GM21381 (cell line): ENCODE measurements at regions not wholly inside any gene's neighbourhood (a gene's known extent, or its start where the extent isn't known, plus 50 kb on each side); places are given as distances from the start of the nearest gene placed in this dataset.
"Not testable (repeated sequence)": the region's sequence is repeated elsewhere in the genome, so short reads cannot be mapped to it uniquely, and the experiment has no call there.

ENCODE experiments used
- ATAC-seq: cut with Tn5 transposase; IDR thresholded peaks from one replicate; pipeline ENCODE4 v1.9.1; 2021; ENCODE audit warnings: mild to moderate bottlenecking, moderate library complexity; ENCODE audit not compliant: unreplicated experiment

DNA sequence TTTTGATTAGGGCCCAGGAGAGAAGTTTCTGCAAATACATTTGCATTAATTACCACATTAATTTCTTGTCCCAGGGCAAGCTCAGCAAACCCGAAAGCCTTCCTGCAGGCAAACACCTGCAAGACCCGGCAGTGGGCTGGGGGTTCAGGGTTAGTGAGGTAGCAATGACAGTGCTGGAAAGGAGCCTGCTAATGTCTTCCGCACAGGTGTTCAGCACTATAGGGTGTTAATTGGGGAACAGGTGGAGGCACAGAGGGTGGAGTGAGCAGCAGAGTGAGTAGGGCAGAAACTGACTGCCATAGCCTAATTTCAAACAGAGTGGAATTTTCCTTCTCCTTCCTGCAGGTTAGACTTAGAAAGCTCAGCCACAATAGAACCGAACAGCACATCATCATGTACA lies 50.9 kb upstream of the UBASH3B start:
- no peak for ATAC-seq

DNA sequence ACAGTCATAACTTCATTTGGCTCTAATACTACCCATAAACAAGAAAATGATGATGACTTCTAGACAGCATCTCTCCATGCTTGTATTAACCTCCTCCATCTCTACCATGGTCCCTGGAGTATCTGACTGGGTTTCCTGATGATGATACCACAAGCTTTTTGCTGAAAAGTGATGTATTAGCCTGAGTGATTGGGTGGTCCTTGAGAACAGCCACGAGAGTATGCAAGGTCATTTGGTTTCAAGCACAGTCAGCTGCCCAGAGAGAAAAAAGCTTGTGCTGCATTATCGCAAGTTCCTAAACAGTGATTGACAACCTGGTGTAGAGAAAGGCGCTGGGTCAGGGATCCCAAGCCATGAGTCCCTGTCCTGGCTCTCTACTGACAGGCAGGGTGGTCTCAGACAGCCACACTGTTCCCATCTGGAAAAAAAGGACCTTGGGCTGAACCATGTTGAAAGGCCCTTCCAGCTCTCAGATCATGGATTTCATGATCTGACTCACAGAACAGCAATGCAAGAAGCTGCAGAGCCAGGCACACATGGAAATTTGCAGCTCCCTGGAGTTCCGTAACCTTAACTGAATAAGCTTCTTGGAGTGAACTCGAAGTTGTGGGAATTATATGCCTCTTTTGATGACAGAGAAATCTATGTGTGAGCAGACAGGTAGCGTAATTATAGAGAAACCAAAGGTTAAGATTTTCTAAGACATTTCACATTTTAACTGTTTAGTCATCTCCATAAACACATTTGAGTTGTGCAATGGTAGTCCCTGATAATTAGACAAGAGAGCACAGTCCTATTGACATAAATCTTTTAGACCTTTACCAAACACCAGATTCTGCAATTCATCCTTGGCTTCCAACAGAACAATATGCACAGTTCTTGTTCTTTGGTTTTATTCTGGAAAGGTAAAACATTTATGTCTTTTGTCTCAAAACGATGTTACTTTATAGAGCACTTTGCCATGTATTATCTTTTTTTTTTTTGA lies 54.1 kb upstream of the UBASH3B start:
- ATAC-seq: no peak

DNA sequence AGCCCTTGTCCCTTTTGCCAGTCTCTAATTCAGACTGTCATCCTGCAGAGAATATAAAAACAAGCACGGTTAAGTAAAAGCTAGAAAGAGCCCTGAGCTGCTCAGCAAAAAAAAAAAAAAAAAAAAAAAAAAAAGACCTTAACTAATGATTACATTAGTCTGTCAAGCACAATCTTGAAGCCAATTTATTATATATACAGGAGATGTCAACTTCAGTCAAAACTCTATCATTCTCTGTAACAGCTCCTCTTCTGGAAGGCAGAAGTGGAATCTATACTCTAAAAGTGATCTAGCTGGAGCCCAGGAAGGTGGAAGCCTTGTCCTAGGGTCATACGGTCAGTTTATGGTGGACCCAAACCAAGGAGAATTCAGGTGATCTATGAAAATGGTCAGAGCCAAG lies 55.2 kb upstream of the UBASH3B start:
- no peak for ATAC-seq

DNA sequence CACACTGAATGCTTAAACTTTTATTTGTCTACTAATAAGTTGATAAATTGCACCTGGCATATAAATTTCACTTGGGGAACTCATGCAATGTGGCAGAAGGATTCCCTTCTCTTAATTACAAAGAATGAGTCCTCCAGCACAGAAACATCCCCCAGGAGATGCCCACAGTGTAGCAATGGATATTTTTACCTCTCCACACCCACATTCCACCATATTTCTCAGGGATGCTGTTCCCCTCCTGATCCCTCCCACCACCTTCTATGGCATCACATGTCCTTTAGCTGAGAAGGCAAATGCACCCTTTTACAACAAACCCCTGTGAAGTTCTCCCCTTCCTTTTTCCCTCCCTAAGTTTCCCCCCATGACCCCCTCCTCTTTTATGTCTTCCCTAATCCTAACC lies 56.1 kb upstream of the UBASH3B start:
- ATAC-seq: no peak

DNA sequence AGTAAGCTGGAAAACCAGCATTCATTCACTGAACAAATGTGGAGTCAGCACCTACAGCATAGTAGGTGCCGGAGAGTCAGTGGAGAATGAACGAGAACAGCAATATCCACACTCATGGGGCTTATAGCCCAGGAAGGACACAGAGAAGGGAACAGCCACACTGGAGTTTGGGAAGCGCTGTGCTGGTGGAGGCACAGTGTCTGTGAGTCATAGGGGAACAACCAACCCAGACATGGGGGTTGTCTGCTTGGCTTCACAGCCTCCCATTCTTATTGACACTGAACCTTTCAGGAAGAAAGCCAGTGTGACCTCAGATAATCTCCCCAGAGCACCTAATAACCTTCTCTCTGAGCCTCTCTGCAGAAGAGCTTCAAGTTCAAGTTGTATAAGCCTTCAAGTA lies 56.6 kb upstream of the UBASH3B start:
- no peak for ATAC-seq

DNA sequence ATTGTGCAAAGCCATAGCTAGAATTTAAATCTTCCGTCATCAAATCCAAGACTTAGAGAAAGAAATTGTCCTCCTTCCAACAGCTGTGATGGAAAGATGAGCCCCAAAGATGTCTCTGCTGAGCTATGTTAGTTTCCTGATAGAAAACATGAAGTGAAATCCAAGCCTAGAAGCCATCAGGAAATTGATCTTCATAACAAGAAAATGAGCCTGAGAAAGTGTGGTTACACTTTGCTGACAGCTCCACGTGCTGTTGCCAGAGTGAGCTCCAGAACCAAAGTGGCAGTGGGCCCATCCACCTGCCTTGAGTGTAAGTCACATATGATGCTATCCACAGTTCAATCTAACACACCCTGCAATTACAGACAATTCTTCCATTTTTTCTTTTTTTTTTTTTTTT lies 58.0 kb upstream of the UBASH3B start:
- no peak for ATAC-seq

DNA sequence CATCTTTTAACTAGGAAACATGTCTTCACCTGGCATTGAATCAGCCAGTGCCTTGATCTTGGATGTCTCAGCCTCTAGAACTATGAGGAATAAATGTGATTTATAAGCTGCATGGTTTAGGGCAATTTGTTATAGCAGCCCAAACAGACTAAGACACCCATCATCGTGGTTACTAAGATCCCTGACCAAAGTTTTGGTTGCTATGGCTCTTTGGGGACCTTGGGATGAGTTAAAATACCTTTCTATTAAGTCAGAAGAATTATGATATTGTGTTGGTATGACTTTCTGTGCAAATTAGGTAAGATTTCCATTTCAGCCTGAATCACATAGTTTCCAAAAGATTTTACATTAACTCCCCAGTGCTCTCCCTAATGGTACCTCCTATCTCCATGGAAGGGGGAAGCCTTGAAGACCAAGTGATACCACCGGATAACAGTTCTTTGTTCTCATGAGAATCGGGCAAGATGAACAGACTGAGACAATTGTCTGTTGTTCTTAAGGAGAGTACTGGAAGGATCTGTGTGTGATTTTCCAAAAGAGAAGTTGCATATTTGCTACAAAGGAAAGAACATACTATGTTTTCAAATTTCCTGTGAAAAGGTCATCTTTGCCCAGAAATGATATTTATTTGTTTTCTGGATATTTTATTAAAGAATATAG lies 60.4 kb upstream of the UBASH3B start:
- ATAC-seq: no peak

DNA sequence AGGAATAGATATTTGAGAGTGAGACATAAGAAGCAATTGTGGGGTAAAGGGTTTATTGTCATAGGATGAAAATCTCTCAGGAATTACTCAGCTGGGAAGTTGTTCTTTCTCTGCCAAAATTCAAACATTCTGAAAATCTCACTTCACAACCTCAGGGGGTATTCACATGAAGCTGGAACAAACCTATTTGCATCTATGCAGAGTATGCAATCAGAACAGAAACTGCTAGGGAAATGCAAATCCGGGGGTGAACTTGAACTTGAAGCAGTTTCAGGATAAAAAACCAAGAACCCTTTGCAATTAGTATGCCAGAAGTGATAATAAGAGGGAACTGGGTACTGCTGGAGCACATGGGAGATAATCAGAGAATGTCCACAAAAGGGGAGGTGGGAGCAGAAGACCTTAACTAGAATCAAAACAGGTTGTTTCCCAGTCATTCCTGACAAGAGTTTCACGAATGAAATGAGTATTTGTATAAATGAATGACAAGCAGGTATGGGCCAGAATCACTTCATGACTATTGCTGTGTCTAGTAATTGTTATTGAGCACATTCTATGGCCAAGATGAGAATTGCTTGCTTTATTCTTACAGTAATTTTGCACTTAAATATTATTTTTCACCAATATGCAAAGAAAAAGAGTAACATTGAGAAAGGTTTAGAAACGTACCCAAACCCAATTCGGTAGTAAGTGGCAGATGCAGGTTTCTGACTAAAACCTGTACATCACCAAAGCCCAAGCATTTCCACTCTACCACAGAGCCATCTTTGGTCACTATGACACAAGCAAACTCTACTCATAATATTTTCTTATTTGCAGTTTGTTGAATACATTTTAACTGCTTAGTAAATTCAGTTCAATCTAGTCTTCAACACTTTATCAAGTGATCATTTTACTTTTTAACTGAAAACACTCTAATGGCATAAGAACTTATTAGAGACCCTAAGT lies 61.8 kb upstream of the UBASH3B start:
- ATAC-seq: no peak

DNA sequence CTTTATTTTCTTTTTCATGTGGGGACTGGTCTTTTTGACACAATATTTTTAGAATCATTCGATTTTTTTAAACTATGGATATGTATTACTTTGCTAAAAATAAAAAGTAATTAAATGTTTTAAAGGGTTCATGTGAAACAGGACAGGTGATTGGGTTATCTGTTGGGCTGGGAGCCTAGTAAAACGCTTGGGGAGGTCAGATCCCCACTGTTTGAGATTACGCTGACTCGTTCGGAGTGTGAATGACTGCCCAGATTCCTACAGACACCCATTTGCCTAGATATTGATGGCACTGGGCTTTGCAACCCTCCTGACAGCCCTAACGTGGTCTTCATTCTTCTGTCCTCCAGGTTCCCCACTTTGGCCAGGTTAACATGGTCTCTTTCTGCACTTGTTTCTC lies 62.9 kb upstream of the UBASH3B start:
- no peak for ATAC-seq

DNA sequence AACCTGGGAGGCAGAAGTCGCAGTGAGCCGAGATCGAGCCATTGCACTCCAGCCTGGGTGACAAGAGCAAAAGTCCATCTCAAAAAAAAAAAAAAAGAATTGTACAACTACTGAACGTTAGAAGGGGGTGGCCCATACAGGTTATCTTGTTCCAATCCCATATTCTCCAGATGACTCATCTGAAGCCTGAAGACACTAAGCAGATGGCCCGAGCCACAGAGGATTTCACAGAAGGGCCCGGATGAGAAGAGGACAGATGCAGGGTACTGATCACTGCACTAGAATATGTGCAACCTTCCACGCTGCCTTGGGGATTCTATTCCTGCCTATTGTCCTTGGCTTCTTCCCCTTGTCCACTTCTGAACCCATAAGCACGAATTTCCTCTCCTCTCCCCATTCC lies 70.9 kb upstream of the UBASH3B start:
- no peak for ATAC-seq

DNA sequence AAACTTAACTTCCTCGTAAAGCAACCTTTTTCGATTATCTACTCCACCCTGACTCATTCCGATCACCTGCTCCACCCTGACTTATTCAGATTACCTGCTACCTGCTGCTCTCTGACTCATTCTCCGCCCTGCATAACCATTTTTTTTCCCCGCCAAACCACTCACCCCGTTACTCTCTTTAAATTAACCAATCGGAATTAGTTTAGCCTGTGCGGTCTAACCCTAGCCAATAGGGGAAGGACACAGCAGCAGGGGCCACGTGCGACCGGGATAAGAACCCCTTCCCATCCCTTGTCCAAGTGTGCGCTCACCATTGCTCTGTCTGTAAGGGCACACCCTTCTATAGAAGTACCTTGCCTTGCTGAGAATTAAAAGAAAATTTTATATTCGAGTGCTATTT lies 75.5 kb upstream of the UBASH3B start:
- not testable (repeated sequence) for ATAC-seq

DNA sequence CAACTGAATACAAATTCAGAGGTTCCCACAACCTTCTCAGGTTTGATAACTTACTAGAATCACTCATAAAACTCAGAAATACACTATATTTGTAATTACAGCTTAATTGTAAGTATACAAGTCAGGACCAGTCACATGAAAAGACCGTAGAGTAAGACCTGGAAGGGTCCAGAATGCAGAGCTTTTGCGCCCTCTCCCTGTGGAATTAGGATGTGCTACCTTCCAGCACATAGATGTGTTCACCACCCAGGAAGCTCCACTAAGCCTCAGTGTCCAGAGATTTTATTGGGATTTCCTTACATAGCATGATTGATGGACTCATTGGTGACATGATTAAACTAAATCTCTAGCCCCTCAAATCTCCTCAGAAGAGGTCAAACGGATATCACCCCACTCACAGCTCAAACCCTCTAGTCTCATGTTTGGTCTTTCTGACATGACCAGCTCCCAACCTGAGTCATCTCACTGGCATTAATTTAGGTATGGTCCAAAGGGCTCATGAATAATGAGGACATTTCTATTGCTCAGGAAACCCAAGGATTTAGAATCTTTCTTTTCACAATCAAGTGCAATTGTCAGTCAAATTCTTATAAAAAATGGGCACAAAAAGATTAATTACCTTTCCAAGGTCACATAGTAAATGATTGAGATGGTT lies 77.2 kb upstream of the UBASH3B start:
- no peak for ATAC-seq

DNA sequence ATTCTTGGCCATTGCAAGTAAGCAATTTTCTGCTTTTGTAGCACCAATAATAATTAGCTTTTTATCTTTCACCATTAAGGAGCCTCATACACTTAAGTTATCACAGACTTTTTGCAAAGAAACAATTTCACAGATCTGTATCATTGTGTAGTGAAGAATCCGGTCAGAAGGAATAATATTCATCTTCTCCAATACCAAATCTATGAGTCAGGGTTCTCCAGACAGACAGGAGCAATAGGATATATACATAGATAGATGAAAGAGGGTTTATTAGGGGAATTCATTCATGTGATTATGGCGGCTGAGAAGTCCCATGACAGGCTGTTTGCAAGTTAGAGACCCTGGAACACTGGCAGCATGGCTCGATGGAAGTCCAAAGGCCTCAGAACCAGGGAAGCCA lies 82.9 kb upstream of the UBASH3B start:
- no peak for ATAC-seq

DNA sequence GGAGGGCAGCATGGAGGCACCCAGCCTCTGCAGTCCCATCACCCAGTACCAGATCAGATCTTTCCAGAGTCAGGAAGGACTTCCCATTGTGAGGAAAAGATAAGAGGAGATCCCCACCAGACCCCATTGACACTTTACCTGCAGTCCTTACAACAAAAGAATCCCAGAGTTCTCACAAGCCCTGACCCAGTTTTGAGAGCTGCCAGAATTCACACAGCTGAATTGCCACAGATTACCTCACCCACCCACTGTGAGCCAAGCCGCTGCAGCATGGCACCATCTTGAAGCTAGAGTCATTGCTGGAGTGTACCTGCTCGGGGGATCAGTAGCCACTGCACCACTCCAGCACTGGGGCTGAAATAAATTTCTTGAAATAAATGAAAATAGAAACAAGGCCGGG lies 91.8 kb upstream of the UBASH3B start:
- no peak for ATAC-seq

DNA sequence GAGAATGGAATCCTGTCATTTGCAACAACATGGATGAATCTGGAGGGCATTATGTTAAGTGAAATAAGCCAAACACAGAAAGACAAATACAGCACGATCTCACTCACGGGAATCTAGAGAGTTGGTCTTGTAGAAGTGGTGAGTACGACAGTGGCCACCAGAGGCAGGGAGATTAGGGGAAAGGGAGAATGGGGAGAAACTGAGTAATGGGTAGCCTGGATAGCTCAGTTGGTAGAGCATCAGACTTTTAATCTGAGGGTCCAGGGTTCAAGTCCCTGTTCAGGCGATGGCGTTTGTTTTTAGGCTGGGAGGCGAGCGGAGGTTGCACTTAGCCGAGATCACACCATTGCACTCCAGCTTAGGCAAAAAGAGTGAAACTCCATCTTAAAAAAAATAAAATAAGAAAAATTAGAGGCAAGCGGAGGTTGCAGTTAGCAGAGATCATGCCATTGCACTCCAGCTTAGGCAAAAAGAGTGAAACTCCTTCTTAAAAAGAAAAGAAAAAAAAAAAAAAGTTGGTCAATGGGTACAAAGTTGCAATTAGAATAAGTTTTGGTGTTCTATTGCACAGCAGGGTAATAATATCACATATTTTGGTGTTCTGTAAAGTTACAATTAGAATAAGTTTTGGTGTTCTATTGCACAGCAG lies 95.7 kb upstream of the UBASH3B start:
- ATAC-seq: no peak

DNA sequence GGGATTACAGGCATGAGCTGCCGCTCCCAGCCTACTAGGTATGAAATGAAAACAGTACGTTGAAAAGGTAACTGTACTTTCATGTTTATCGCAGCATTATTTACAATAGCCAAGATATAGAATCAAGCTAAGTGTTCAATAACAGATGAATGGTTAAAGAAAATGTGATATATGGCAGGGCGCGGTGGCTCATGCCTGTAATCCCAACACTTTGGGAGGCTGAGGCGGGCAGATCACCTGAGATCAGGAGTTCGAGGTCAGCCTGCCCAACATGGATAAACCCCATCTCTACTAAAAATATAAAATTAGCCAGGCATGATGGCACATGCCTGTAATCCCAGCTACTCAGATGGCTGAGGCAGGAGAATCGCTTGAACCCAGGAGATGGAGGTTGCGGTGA lies 96.3 kb upstream of the UBASH3B start:
- not testable (repeated sequence) for ATAC-seq

DNA sequence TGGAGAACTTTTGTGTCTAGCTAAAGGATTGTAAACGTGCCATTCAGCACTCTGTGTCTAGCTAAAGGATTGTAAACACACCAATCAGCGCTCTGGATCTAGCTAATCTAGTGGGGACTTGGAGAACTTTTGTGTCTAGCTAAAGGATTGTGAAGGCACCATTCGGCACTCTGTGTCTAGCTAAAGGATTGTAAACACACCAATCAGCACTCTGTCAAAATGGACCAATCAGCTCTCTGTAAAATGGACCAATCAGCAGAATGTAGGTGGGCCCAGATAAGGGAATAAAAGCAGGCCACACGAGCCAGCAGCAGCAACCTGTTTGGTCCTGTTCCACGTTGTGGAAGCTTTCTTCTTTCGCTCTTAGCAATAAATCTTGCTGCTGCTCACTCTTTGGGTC lies 98.4 kb upstream of the UBASH3B start:
- ATAC-seq: not testable (repeated sequence)

DNA sequence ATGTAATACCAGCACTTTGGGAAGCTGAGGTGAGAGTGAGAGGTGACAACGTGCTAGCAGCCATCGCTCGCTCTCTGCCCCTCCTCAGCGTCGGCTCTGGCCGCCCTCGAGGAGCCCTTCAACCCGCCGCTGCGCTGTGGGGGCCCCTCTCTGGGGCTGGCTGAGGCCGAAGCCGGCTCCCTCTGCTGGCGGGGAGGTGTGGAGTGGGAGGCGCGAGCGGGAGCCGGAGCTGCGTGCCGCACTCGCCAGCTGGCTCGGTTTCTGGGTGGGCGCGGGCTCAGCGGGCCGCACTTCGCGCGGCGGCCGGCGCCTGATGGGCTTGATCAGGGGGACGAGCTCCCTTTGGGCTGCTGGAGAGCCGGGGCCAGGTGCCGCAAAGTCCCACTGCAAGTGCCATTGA lies 98.9 kb upstream of the UBASH3B start:
- no peak for ATAC-seq

DNA sequence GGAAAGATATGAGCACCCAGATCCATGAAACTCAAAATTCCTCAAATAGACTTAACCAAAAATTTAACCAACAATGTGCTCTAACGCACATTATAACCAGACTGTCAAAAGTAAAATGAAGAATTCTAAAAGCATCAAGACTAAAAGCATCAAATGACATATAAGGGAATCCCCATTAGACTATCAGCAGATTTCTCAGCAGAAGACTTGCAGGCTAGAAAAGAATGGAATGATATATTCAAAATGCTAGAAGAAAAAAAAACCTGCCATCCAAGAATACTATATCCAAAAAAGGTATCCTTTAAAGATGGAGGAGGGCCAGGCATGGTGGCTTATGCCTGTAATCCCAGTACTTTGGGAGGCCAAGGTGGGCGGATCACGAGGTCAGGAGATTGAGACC lies 117.5 kb upstream of the UBASH3B start:
- ATAC-seq: no peak

DNA sequence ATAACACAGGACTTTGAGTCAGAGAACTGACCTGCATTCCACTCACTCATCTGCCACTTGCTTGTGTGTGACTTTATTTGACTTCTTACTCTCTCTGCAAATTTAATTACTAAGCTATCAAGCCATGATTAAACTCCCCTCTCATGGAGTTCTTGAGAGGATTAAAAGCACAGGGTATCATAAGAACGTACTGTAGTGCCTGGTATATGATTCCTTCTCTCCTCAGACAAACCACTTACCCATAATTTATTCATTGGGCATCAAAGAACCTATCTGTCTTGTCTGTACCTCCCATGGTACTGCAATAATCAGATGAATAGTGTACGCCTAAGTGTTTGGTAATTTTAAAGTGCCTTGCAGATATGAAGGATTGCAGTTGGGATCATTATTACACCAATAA lies 130.6 kb upstream of the UBASH3B start:
- no peak for ATAC-seq
